Smooth muscle cell (in vitro differentiated cells): ENCODE measurements at regions not wholly inside any gene's neighbourhood (a gene's known extent, or its start where the extent isn't known, plus 50 kb on each side); places are given as distances from the start of the nearest gene placed in this dataset.
A peak's percentile ranks its signal among the peaks of the same experiment; 100 is the strongest.

Source experiments
- DNase-seq: peaks from one replicate; lab custom pipeline; 2025; ENCODE audit not compliant: unreplicated experiment; lab: John Stamatoyannopoulos, UW
- H2AFZ ChIP-seq: fragments of 200-600 bp; sonication (generic); 2 replicates; pipeline ENCODE4 v1.6.0; 2016; ENCODE audit warnings: antibody characterized with exemption, low read depth, mild to moderate bottlenecking
- H3F3A ChIP-seq: fragments of 200-600 bp; sonication (generic); 2 replicates; pipeline ENCODE4 v1.6.0; 2017; ENCODE audit warnings: antibody characterized with exemption, low read depth
- H3K27ac ChIP-seq: fragments of 200-600 bp; sonication (generic); 2 replicates; pipeline ENCODE4 v1.5.1; 2016; ENCODE audit warnings: low read depth, mild to moderate bottlenecking
- H3K27me3 ChIP-seq: fragments of 200-600 bp; sonication (generic); 2 replicates; pipeline ENCODE4 v1.6.1; 2016; ENCODE audit warnings: low read depth, mild to moderate bottlenecking
- H3K36me3 ChIP-seq: fragments of 200-600 bp; sonication (generic); 2 replicates; pipeline ENCODE4 v1.5.1; 2016; ENCODE audit warnings: low read depth
- H3K4me1 ChIP-seq: fragments of 200-600 bp; sonication (generic); 2 replicates; pipeline ENCODE4 v1.5.1; 2016; ENCODE audit warnings: low read depth
- H3K4me2 ChIP-seq: fragments of 200-600 bp; sonication (generic); 2 replicates; pipeline ENCODE4 v1.6.0; 2016; ENCODE audit warnings: mild to moderate bottlenecking
- H3K4me3 ChIP-seq: fragments of 200-600 bp; sonication (generic); 2 replicates; pipeline ENCODE4 v1.5.1; 2016; ENCODE audit warnings: mild to moderate bottlenecking
- H3K79me2 ChIP-seq: fragments of 200-600 bp; sonication (generic); 2 replicates; pipeline ENCODE4 v1.6.0; 2016; ENCODE audit warnings: low read depth, mild to moderate bottlenecking
- H3K9ac ChIP-seq: fragments of 200-600 bp; sonication (generic); 2 replicates; pipeline ENCODE4 v1.6.0; 2016; ENCODE audit warnings: low read depth
- H3K9me3 ChIP-seq: fragments of 200-600 bp; sonication (generic); replicated peaks from 2 replicates; pipeline ENCODE4 v1.5.1; 2016; ENCODE audit warnings: low read depth
- H4K20me1 ChIP-seq: fragments of 200-600 bp; sonication (generic); 2 replicates; pipeline ENCODE4 v1.6.0; 2016; ENCODE audit warnings: low read depth
- WGBS: methylation state at CpG from one replicate; pipeline ENCODE4 v1.1.7; 2016; ENCODE audit warnings: low lambda C conversion rate; 5-methylcytosine and 5-hydroxymethylcytosine counted together
- TF ChIP-seq, protein P1 (sequence below): fragments of 200-600 bp; sonication (generic); IDR thresholded peaks from 2 replicates; pipeline ENCODE4 v1.5.1; 2017; ENCODE audit warnings: borderline replicate concordance, mild to moderate bottlenecking, antibody characterized with exemption; ENCODE audit not compliant: insufficient read depth, poor library complexity, severe bottlenecking

DNA sequence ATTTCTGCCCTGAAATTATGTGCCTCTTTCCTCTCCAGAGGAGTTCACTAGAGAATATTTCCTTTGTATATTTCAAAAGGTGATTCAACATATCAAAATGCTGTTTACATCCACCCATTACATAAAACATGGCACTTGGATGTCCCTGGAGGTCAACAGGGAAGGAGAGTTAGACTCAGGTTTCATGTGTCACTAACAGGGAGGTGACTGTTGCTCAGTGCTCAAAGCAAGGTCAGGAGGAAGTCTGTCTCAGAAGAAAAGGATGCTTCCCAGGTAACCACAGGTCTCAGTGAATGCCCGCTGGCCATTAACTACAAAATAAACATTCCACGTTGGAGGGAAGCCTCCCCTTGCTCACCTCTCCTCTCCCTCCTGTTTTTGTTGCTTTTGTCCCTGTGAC lies 198.6 kb downstream of the AXIN2 start:
- H3K4me1 ChIP-seq, result no peaks in the 10 kb centered on the region
- H3K4me2 ChIP-seq, result no peak overlapping the region
- TF ChIP-seq, protein P1, sequence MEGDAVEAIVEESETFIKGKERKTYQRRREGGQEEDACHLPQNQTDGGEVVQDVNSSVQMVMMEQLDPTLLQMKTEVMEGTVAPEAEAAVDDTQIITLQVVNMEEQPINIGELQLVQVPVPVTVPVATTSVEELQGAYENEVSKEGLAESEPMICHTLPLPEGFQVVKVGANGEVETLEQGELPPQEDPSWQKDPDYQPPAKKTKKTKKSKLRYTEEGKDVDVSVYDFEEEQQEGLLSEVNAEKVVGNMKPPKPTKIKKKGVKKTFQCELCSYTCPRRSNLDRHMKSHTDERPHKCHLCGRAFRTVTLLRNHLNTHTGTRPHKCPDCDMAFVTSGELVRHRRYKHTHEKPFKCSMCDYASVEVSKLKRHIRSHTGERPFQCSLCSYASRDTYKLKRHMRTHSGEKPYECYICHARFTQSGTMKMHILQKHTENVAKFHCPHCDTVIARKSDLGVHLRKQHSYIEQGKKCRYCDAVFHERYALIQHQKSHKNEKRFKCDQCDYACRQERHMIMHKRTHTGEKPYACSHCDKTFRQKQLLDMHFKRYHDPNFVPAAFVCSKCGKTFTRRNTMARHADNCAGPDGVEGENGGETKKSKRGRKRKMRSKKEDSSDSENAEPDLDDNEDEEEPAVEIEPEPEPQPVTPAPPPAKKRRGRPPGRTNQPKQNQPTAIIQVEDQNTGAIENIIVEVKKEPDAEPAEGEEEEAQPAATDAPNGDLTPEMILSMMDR, result no peak
- no peaks in the 10 kb centered on the region for H3F3A ChIP-seq
- H3K27me3 ChIP-seq, result no peaks in the 10 kb centered on the region
- DNase-seq, result no peak
- H3K9me3 ChIP-seq, result no peaks in the 10 kb centered on the region
- no peak overlapping the region for H3K9ac ChIP-seq
- no peaks in the 10 kb centered on the region for H3K79me2 ChIP-seq
- no peaks in the 10 kb centered on the region for H4K20me1 ChIP-seq
- H3K36me3 ChIP-seq, result no peaks in the 10 kb centered on the region
- H3K27ac ChIP-seq, result peak overlapping the region; percentile 54
- WGBS, result 66% methylated on average over 2 of the region's 2 CpGs
- no peak overlapping the region for H2AFZ ChIP-seq
- no peak overlapping the region for H3K4me3 ChIP-seq

- DNase-seq, result no peak
- Histone ChIP-seq H3K9ac (no peak overlapping the region), H4K20me1 (no peaks in the 10 kb centered on the region), H3K4me1 (no peaks in the 10 kb centered on the region), H3K4me3 (no peak overlapping the region), H3K9me3 (no peaks in the 10 kb centered on the region), H3K79me2 (no peaks in the 10 kb centered on the region), H3K4me2 (no peak overlapping the region), H2AFZ (no peak overlapping the region), H3K27me3 (no peaks in the 10 kb centered on the region), H3F3A (no peaks in the 10 kb centered on the region), H3K27ac (no peak overlapping the region), H3K36me3 (no peaks in the 10 kb centered on the region)
- WGBS, result 61% methylated on average over 14 of the region's 14 CpGs
- TF ChIP-seq, protein P1, result no peak
Measured at GRCh38 chr17:65360961-65361552, 200.4 kb downstream of the AXIN2 start.

DNA sequence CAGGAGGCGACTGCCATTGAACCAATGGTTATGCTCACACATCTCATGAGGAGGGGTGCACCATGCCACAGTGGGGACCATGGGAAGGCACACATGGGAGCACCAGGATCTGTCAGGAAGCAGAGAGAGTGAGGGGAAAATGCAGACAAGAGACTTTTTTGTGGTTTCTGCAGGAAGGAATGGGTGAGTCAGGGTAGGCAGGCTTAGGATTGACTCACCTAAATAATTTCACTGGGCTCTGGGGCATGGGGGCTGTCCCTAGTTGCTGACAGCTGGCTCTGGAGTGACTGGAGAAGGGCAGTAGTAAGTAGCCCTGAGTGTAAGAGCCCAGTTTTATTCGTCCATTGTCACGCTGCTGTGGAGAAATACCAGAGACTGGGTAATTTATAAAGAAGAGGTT lies 202.4 kb downstream of the AXIN2 start:
- Histone ChIP-seq H3K79me2 (no peaks in the 10 kb centered on the region), H3K9ac (no peak overlapping the region), H3F3A (no peaks in the 10 kb centered on the region), H3K4me1 (no peaks in the 10 kb centered on the region), H3K36me3 (no peaks in the 10 kb centered on the region), H3K27ac (peak overlapping the region; percentile 70), H2AFZ (no peak overlapping the region), H3K9me3 (no peaks in the 10 kb centered on the region), H3K4me3 (no peak overlapping the region), H3K4me2 (peak overlapping the region; percentile 16), H3K27me3 (no peaks in the 10 kb centered on the region), H4K20me1 (no peaks in the 10 kb centered on the region)
- DNase-seq, result no peak
- TF ChIP-seq, protein P1, result no peak
- 47% methylated on average over 3 of the region's 3 CpGs for WGBS

DNA sequence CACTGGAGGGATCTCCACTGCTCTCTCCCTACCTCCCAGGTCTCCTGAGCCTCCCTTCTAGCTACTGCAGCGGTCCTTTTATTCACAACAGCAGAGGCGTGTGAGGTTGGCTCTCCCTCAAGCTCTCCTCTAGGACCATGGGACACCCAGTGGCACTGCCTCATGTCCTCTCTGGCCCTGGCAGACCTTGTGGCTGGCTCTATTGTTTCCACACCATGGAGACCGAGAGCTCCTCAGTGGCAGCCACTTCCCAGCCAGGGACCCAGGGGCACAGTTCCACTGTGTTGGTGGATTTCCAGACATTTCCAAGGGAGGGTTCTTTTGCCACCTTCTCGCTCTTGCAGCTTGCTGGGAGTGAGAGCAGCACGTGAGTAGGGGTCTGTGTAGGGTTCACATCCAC lies 204.9 kb downstream of the AXIN2 start:
- Histone ChIP-seq H3K27ac (no peak overlapping the region), H3F3A (no peaks in the 10 kb centered on the region), H3K27me3 (no peaks in the 10 kb centered on the region), H3K4me1 (no peaks in the 10 kb centered on the region), H3K4me3 (no peak overlapping the region), H3K4me2 (no peak overlapping the region), H3K36me3 (no peaks in the 10 kb centered on the region), H3K9ac (no peak overlapping the region), H3K79me2 (no peaks in the 10 kb centered on the region), H2AFZ (no peak overlapping the region), H4K20me1 (no peaks in the 10 kb centered on the region), H3K9me3 (no peaks in the 10 kb centered on the region)
- TF ChIP-seq, protein P1, result no peak
- 90% methylated on average over 5 of the region's 5 CpGs for WGBS
- no peak for DNase-seq
